Left forelimb (tissue), 1 donor: ENCODE measurements at regions not wholly inside any gene's neighbourhood (a gene's known extent, or its start where the extent isn't known, plus 50 kb on each side); places are given as distances from the start of the nearest gene placed in this dataset.
"Not testable (repeated sequence)": the region's sequence is repeated elsewhere in the genome, so short reads cannot be mapped to it uniquely, and the experiment has no call there.

ENCODE experiments used
- DNase-seq: peaks from one replicate; pipeline ENCODE4 v3.0.0-alpha.2; 2018; ENCODE audit warnings: low spot score

GRCh38 chr17:68700421-68700820 is 99.3 kb upstream of the FAM20A start:
- no peak for DNase-seq

- no peak for DNase-seq
Measured at GRCh38 chr17:68699936-68700335, 98.8 kb upstream of the FAM20A start.

GRCh38 chr17:68698746-68699145 is 97.6 kb upstream of the FAM20A start:
- no peak for DNase-seq

GRCh38 chr17:68697850-68698361 is 96.7 kb upstream of the FAM20A start:
- no peak for DNase-seq

GRCh38 chr17:68695659-68696058 is 94.5 kb upstream of the FAM20A start:
- DNase-seq: no peak

- no peak for DNase-seq
Measured at GRCh38 chr17:68694791-68695485, 93.8 kb upstream of the FAM20A start.

GRCh38 chr17:68693896-68694295 is 92.7 kb upstream of the FAM20A start:
- DNase-seq: no peak

GRCh38 chr17:68693466-68693865 is 92.3 kb upstream of the FAM20A start:
- DNase-seq: no peak

- DNase-seq: no peak
Measured at GRCh38 chr17:68686108-68686988, 85.2 kb upstream of the FAM20A start.

GRCh38 chr17:68684949-68685357 is 83.8 kb upstream of the FAM20A start:
- DNase-seq: no peak

GRCh38 chr17:68682903-68683302 is 81.7 kb upstream of the FAM20A start:
- DNase-seq: no peak

- no peak for DNase-seq
Measured at GRCh38 chr17:68679882-68680281, 78.7 kb upstream of the FAM20A start.

- no peak for DNase-seq
Measured at GRCh38 chr17:68676856-68677255, 75.7 kb upstream of the FAM20A start.

- no peak for DNase-seq
Measured at GRCh38 chr17:68675723-68676122, 74.6 kb upstream of the FAM20A start.

GRCh38 chr17:68674029-68674925 is 73.1 kb upstream of the FAM20A start:
- DNase-seq: no peak

GRCh38 chr17:68670967-68671693 is 70.0 kb upstream of the FAM20A start:
- DNase-seq: no peak

GRCh38 chr17:68666438-68666837 is 65.3 kb upstream of the FAM20A start:
- not testable (repeated sequence) for DNase-seq

- DNase-seq: no peak
Measured at GRCh38 chr17:68665373-68665772, 64.2 kb upstream of the FAM20A start.

- DNase-seq: no peak
Measured at GRCh38 chr17:68662479-68662878, 61.3 kb upstream of the FAM20A start.

- no peak for DNase-seq
Measured at GRCh38 chr17:68662037-68662432, 60.9 kb upstream of the FAM20A start.

- DNase-seq: no peak
Measured at GRCh38 chr17:68661265-68662036, 60.3 kb upstream of the FAM20A start.
